DMS153 treated with DMSO at 0.1 percent for 48 hours (cell line): ENCODE measurements at regions not wholly inside any gene's neighbourhood (a gene's known extent, or its start where the extent isn't known, plus 50 kb on each side); places are given as distances from the start of the nearest gene placed in this dataset.
"Not testable (repeated sequence)": the region's sequence is repeated elsewhere in the genome, so short reads cannot be mapped to it uniquely, and the experiment has no call there.

Source experiments
- DNase-seq: peaks from one replicate; lab custom pipeline; 2025; ENCODE audit not compliant: unreplicated experiment; lab: John Stamatoyannopoulos, UW

- DNase-seq: peak; percentile 32
Observed at GRCh38 chr3:159260049-159260662, 458.3 kb downstream of the MFSD1 start.

GRCh38 chr3:159261333-159261732 lies 459.5 kb downstream of the MFSD1 start:
- DNase-seq: not testable (repeated sequence)

- DNase-seq: peak; percentile 20
Observed at GRCh38 chr3:159263750-159264553, 462.1 kb downstream of the MFSD1 start.

- DNase-seq: no peak
Observed at GRCh38 chr3:159265705-159266104, 463.9 kb downstream of the MFSD1 start.

- DNase-seq: no peak
Observed at GRCh38 chr3:159266779-159267178, 464.9 kb downstream of the MFSD1 start.

- no peak for DNase-seq
Observed at GRCh38 chr3:159271799-159272512, 470.1 kb downstream of the MFSD1 start.

- no peak for DNase-seq
Observed at GRCh38 chr3:159273070-159273469, 471.2 kb downstream of the MFSD1 start.

GRCh38 chr3:159273608-159274007 lies 471.8 kb downstream of the MFSD1 start:
- no peak for DNase-seq

GRCh38 chr3:159275741-159276140 lies 473.9 kb downstream of the MFSD1 start:
- no peak for DNase-seq

- no peak for DNase-seq
Observed at GRCh38 chr3:159277814-159278213, 476.0 kb downstream of the MFSD1 start.

GRCh38 chr3:159280386-159281191 lies 478.7 kb downstream of the MFSD1 start:
- DNase-seq: no peak

GRCh38 chr3:159293493-159293892 lies 491.6 kb downstream of the MFSD1 start:
- DNase-seq: no peak

- no peak for DNase-seq
Observed at GRCh38 chr3:159301961-159302360, 500.1 kb downstream of the MFSD1 start.

GRCh38 chr3:159305017-159305416 lies 503.2 kb downstream of the MFSD1 start:
- DNase-seq: no peak

GRCh38 chr3:159316706-159317105 lies 514.9 kb downstream of the MFSD1 start:
- not testable (repeated sequence) for DNase-seq

GRCh38 chr3:159319156-159319555 lies 517.3 kb downstream of the MFSD1 start:
- no peak for DNase-seq

- DNase-seq: no peak
Observed at GRCh38 chr3:159322322-159322939, 520.6 kb downstream of the MFSD1 start.

GRCh38 chr3:159323848-159324247 lies 522.0 kb downstream of the MFSD1 start:
- DNase-seq: no peak

GRCh38 chr3:159326998-159327397 lies 525.1 kb downstream of the MFSD1 start:
- DNase-seq: no peak

GRCh38 chr3:159332535-159333099 lies 530.8 kb downstream of the MFSD1 start:
- no peak for DNase-seq
